Neural progenitor cell (in vitro differentiated cells): ENCODE measurements at regions not wholly inside any gene's neighbourhood (a gene's known extent, or its start where the extent isn't known, plus 50 kb on each side); places are given as distances from the start of the nearest gene placed in this dataset.

ENCODE experiments used
- EZH2 ChIP-seq: fragments of 200-600 bp; sonication (generic); IDR thresholded peaks from 2 replicates; pipeline ENCODE4 v1.6.1; 2017; ENCODE audit warnings: antibody characterized with exemption, mild to moderate bottlenecking, moderate library complexity
- TF ChIP-seq, protein P1 (sequence below): fragments of 200-600 bp; sonication (generic); IDR thresholded peaks from 2 replicates; pipeline ENCODE4 v1.5.1; 2017; ENCODE audit warnings: antibody characterized with exemption, mild to moderate bottlenecking

DNA sequence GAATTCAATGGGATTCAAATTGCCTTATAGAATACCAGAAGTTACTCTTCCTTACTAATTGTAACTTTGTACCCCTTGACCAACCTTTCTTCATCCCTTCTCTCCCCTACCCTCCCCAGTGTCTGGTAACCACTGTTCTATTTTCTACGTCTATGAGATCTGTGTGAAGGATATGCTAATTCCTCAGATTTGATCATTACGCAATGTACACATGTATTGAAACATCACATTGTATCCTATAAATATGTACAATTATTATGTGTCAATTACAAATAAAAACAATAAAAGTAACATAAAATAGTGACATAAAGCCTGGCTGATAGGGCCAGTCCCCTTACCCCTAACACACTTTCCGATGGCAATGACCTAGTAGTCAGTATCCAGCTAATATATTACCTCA, 95.1 kb upstream of the GRIA3 start:
- TF ChIP-seq, protein P1, sequence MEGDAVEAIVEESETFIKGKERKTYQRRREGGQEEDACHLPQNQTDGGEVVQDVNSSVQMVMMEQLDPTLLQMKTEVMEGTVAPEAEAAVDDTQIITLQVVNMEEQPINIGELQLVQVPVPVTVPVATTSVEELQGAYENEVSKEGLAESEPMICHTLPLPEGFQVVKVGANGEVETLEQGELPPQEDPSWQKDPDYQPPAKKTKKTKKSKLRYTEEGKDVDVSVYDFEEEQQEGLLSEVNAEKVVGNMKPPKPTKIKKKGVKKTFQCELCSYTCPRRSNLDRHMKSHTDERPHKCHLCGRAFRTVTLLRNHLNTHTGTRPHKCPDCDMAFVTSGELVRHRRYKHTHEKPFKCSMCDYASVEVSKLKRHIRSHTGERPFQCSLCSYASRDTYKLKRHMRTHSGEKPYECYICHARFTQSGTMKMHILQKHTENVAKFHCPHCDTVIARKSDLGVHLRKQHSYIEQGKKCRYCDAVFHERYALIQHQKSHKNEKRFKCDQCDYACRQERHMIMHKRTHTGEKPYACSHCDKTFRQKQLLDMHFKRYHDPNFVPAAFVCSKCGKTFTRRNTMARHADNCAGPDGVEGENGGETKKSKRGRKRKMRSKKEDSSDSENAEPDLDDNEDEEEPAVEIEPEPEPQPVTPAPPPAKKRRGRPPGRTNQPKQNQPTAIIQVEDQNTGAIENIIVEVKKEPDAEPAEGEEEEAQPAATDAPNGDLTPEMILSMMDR = no peak
- TF ChIP-seq EZH2 = no peak
